ENCODE measurements at regions not wholly inside any gene's neighbourhood (a gene's known extent, or its start where the extent isn't known, plus 50 kb on each side); places are given as distances from the start of the nearest gene placed in this dataset.
"Not testable (repeated sequence)": the region's sequence is repeated elsewhere in the genome, so short reads cannot be mapped to it uniquely, and the experiment has no call there.

DNA sequence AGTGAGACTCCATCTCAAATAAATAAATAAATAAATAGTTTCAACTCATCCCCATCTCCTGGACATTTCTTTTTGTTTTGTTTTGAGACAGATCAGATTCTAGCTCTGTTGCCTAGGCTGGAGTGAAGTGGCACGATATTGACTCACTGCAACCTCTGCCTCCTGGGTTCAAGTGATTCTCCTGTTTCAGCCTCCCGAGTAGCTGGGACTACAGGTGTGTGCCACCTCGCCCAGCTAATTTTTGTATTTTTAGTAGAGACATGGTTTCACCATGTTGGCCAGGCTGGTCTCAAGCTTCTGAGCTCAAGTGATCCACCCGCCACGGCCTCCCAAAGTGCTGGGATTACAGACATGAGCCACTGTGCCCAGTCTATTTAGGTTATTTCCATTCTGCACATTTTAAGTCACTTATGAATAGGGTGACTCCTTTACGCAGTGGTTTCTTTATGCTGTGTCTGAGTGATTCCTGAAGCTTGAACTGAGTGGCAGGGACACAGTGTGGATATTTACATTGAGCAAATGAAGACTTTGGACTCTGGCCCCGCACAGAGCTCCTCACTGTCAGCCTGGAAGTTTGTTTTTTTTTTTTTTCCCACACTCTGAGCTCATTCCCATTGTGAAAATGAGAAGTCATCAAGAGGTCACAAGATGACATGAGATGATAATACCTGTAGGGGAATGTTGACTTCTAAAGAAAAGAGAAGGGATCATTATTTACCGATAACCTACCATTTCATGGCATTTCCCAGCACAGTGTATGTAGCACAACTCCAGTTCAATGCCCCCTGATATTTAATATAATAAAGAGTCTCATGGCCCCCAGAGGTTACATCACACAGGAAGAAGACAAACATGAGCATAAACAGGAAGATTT is 72.6 kb downstream of the TBX3 start:
- Mint-ChIP-seq H3K4me1 (ENCODE audit: insufficient read depth, unreplicated experiment) (no peaks in the 10 kb centered on the region), H3K27ac (ENCODE audit: low read depth, unreplicated experiment) (no peak overlapping the region), H3K9me3 (ENCODE audit: unreplicated experiment) (no peaks in the 10 kb centered on the region), H3K27me3 (ENCODE audit: insufficient read depth, unreplicated experiment) (peaks cover 5% of the 10 kb centered on the region), H3K4me3 (ENCODE audit: unreplicated experiment) (no peak overlapping the region), H3K36me3 (ENCODE audit: insufficient read depth, unreplicated experiment) (no peaks in the 10 kb centered on the region)
- POLR2A ChIA-PET: no interaction called here
- CTCF ChIA-PET: interaction anchor here (4.2 kb wide), 1 partner anchor 13 kb away, joined by 13 read pairs; no protein-coding TSS in a partner anchor
- DNase-seq (ENCODE audit: unreplicated experiment): no peak
- no TSS peak for BruUV-seq (replicated peaks)
- TF ChIP-seq, protein P1, sequence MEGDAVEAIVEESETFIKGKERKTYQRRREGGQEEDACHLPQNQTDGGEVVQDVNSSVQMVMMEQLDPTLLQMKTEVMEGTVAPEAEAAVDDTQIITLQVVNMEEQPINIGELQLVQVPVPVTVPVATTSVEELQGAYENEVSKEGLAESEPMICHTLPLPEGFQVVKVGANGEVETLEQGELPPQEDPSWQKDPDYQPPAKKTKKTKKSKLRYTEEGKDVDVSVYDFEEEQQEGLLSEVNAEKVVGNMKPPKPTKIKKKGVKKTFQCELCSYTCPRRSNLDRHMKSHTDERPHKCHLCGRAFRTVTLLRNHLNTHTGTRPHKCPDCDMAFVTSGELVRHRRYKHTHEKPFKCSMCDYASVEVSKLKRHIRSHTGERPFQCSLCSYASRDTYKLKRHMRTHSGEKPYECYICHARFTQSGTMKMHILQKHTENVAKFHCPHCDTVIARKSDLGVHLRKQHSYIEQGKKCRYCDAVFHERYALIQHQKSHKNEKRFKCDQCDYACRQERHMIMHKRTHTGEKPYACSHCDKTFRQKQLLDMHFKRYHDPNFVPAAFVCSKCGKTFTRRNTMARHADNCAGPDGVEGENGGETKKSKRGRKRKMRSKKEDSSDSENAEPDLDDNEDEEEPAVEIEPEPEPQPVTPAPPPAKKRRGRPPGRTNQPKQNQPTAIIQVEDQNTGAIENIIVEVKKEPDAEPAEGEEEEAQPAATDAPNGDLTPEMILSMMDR (IDR thresholded peaks at IDR 0.05; ENCODE audit: unreplicated experiment): no peak
- intact Hi-C loops (cut with micrococcal nuclease): no loop called here

DNA sequence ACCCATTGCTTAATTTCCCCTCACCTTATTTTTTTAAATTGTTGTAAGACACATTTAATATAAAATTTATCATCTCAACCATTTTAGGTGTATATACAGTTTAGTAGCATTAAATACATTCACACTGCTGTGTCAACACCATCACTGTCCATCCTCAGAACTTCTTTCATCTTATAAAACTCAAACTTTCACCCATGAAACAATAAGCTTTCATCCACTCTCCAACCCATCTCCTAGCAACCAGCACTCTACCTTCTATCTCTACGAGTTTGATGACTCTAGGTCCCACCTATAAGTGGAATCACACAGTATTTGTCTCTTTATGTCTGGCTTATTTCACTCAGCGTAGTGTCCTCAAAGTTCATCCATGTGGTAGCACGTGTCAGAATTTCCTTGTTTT is 75.5 kb downstream of the TBX3 start:
- H3K4me1 Mint-ChIP-seq (ENCODE audit: insufficient read depth, unreplicated experiment): no peaks in the 10 kb centered on the region
- no peaks in the 10 kb centered on the region for H3K9me3 Mint-ChIP-seq (ENCODE audit: unreplicated experiment)
- no peaks in the 10 kb centered on the region for H3K36me3 Mint-ChIP-seq (ENCODE audit: insufficient read depth, unreplicated experiment)
- CTCF ChIA-PET: interaction anchor here (0.8 to 4.2 kb wide), 2 partner anchors 16 to 100 kb away, joined by 3 to 13 read pairs; no protein-coding TSS in a partner anchor
- no peak overlapping the region for H3K27ac Mint-ChIP-seq (ENCODE audit: low read depth, unreplicated experiment)
- peaks cover 11% of the 10 kb centered on the region for H3K27me3 Mint-ChIP-seq (ENCODE audit: insufficient read depth, unreplicated experiment)
- TF ChIP-seq, protein P1 (IDR thresholded peaks at IDR 0.05; ENCODE audit: unreplicated experiment): no peak
- intact Hi-C loops (cut with micrococcal nuclease): no loop called here
- no TSS peak for BruUV-seq (replicated peaks)
- no peak for DNase-seq (ENCODE audit: unreplicated experiment)
- no peak overlapping the region for H3K4me3 Mint-ChIP-seq (ENCODE audit: unreplicated experiment)
- POLR2A ChIA-PET: no interaction called here

DNA sequence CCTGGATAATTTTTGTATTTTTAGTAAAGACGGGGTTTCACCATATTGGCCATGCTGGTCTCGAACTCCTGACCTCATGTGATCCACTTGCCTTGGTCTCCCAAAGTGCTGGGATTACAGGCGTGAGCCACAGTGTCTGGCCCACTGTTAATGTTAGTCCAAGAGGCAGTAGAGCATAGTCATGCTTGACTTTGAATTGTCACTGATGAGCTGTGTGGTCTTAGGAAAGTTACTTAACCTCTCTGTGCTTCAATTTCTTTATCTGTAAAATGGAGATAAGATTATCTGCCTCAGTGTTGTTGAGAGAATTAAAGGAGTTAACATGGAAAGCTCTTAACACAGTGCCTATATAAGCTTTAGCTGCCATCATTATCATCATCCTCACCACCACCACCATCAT is 78.1 kb downstream of the TBX3 start:
- no peaks in the 10 kb centered on the region for H3K4me1 Mint-ChIP-seq (ENCODE audit: insufficient read depth, unreplicated experiment)
- no peak for DNase-seq (ENCODE audit: unreplicated experiment)
- H3K36me3 Mint-ChIP-seq (ENCODE audit: insufficient read depth, unreplicated experiment): no peaks in the 10 kb centered on the region
- intact Hi-C loops (cut with micrococcal nuclease): no loop called here
- peaks cover 22% of the 10 kb centered on the region for H3K27me3 Mint-ChIP-seq (ENCODE audit: insufficient read depth, unreplicated experiment)
- ChIA-PET POLR2A (no interaction called here), CTCF (interaction anchor here (0.7 kb wide), 1 partner anchor 1903 kb away, joined by 3 read pairs; no protein-coding TSS in a partner anchor)
- H3K4me3 Mint-ChIP-seq (ENCODE audit: unreplicated experiment): no peak overlapping the region
- no peak overlapping the region for H3K27ac Mint-ChIP-seq (ENCODE audit: low read depth, unreplicated experiment)
- BruUV-seq (replicated peaks): no TSS peak
- TF ChIP-seq, protein P1 (IDR thresholded peaks at IDR 0.05; ENCODE audit: unreplicated experiment): no peak
- H3K9me3 Mint-ChIP-seq (ENCODE audit: unreplicated experiment): peaks cover 7% of the 10 kb centered on the region

DNA sequence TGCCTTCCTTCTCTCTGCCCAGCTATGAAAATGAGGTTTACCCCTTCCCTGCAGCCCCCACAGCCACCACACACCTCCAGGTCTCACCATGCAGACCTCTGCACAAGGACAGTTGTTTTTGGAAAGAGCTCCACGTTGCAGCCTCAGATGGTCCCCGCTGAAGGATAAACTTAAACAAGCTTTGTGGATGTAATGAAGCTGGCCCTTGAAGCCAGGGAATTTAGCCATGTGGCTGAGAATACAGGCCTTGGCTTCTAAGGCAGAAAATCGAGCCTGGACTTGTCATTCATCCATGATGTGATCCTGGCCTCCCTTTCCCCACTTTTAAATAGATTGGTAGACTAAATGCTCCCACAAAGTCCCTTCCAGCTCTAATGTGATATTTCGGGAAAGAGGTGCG is 79.4 kb downstream of the TBX3 start:
- H3K4me3 Mint-ChIP-seq (ENCODE audit: unreplicated experiment): no peak overlapping the region
- H3K27ac Mint-ChIP-seq (ENCODE audit: low read depth, unreplicated experiment): no peak overlapping the region
- BruUV-seq (replicated peaks): no TSS peak
- POLR2A ChIA-PET: interaction anchor here (0.6 kb wide), 1 partner anchor 1156 kb away, joined by 4 read pairs; no protein-coding TSS in a partner anchor
- TF ChIP-seq, protein P1 (IDR thresholded peaks at IDR 0.05; ENCODE audit: unreplicated experiment): no peak
- no peak for DNase-seq (ENCODE audit: unreplicated experiment)
- peaks cover 7% of the 10 kb centered on the region for H3K9me3 Mint-ChIP-seq (ENCODE audit: unreplicated experiment)
- H3K36me3 Mint-ChIP-seq (ENCODE audit: insufficient read depth, unreplicated experiment): no peaks in the 10 kb centered on the region
- intact Hi-C loops (cut with micrococcal nuclease): no loop called here
- peaks cover 22% of the 10 kb centered on the region for H3K27me3 Mint-ChIP-seq (ENCODE audit: insufficient read depth, unreplicated experiment)
- CTCF ChIA-PET: interaction anchor here (0.6 to 1.0 kb wide), 3 partner anchors 24 to 93 kb away, joined by 3 to 7 read pairs (median 5); no protein-coding TSS in a partner anchor
- H3K4me1 Mint-ChIP-seq (ENCODE audit: insufficient read depth, unreplicated experiment): no peaks in the 10 kb centered on the region

DNA sequence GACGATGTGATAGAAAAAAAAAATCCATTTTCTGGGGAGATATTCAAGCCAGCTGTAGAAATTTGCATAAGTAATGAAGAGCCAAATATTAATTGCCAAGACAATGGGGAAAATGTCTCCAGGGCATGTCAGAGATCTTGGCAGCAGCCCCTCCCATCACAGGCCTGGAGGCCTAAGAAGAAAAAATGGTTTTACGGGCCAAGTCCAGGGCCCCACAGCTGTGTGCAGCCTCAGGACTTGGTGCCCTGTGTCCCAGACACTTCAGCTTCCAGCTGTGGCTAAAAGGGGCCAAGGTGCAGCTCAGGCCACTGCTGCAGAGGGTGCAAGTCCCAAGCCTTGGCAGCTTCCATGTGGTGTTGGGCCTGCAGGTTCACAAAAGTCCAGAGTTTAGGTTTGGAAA is 83.4 kb downstream of the TBX3 start:
- H3K4me3 Mint-ChIP-seq (ENCODE audit: unreplicated experiment); DNase-seq (ENCODE audit: unreplicated experiment); H3K9me3 Mint-ChIP-seq (ENCODE audit: unreplicated experiment); H3K27ac Mint-ChIP-seq (ENCODE audit: low read depth, unreplicated experiment); BruUV-seq (replicated peaks); H3K4me1 Mint-ChIP-seq (ENCODE audit: insufficient read depth, unreplicated experiment); H3K36me3 Mint-ChIP-seq (ENCODE audit: insufficient read depth, unreplicated experiment); intact Hi-C loops (cut with micrococcal nuclease): not testable (repeated sequence)
- POLR2A ChIA-PET: interaction anchor here (0.6 kb wide), 1 partner anchor 1095 kb away, joined by 3 read pairs; no protein-coding TSS in a partner anchor
- CTCF ChIA-PET: interaction anchor here (0.6 kb wide), 1 partner anchor 29 kb away, joined by 4 read pairs; no protein-coding TSS in a partner anchor
- H3K27me3 Mint-ChIP-seq (ENCODE audit: insufficient read depth, unreplicated experiment): peaks cover 11% of the 10 kb centered on the region

Measured in MCF 10A (cell line).